SK-N-SH (cell line): ENCODE measurements at regions not wholly inside any gene's neighbourhood (a gene's known extent, or its start where the extent isn't known, plus 50 kb on each side); places are given as distances from the start of the nearest gene placed in this dataset.

ENCODE experiments used
- CTCF ChIA-PET: fragments of 300-600, 350-600 bp; formaldehyde crosslinking; extraction: SDS; loops from one replicate; lab custom pipeline; 2021; lab: Yijun Ruan, JAX
- POLR2A ChIA-PET: fragments of 350-600 bp; sonication (Branson Sonifier 250); formaldehyde crosslinking; extraction: SDS; loops from one replicate; lab custom pipeline; 2020; ENCODE audit warnings: antibody characterized with exemption, inconsistent platforms; lab: Yijun Ruan, JAX
- DNase-seq: peaks from one replicate; pipeline ENCODE4 v3.0.0; 2012
- H2AFZ ChIP-seq: fragments of 200-600 bp; sonication (generic); 2 replicates; pipeline ENCODE4 v1.8.1; 2016; ENCODE audit warnings: antibody characterized with exemption, mild to moderate bottlenecking, low read depth
- H3F3A ChIP-seq: fragments of 200-600 bp; sonication (generic); replicated peaks from 2 replicates; pipeline ENCODE3; 2016; ENCODE audit warnings: antibody characterized with exemption, mild to moderate bottlenecking; ENCODE audit not compliant: insufficient read depth
- H3K27ac ChIP-seq, 2 experiments: fragments of 200-500 bp in 1 of 2; fragments of 200-600 bp in 1 of 2; sonication (Bioruptor generic) in 1 of 2; sonication (generic), shearing (Covaris generic) in 1 of 2; 2 replicates each; pipeline versions ENCODE4 v1.5.1 to v1.6.1; 2014 to 2016; ENCODE audit warnings: low read depth in 2 of 2, inconsistent platforms in 1 of 2, low read length in 1 of 2, mild to moderate bottlenecking in 1 of 2, mixed read lengths in 1 of 2
- H3K27me3 ChIP-seq: fragments of 200-600 bp; sonication (generic), shearing (Covaris generic); 2 replicates; pipeline ENCODE4 v1.6.1; 2016; ENCODE audit warnings: mixed run types; ENCODE audit not compliant: insufficient read depth
- H3K36me3 ChIP-seq, 2 experiments: fragments of 200-500 bp in 1 of 2; fragments of 200-600 bp in 1 of 2; sonication (Bioruptor generic) in 1 of 2; sonication (generic) in 1 of 2; replicated peaks in 1 of 2; 2 replicates each; pipeline versions ENCODE3 to v1.5.1; 2014 to 2016; ENCODE audit warnings: low read length in 1 of 2, mild to moderate bottlenecking in 1 of 2; ENCODE audit not compliant: insufficient read depth in 2 of 2, control insufficient read depth in 1 of 2
- H3K4me1 ChIP-seq, 2 experiments: fragments of 200-500 bp in 1 of 2; fragments of 200-600 bp in 1 of 2; sonication (Bioruptor generic) in 1 of 2; sonication (generic), shearing (Covaris generic) in 1 of 2; 2 replicates each; pipeline versions ENCODE4 v1.5.1 to v1.6.1; 2014 to 2016; ENCODE audit warnings: low read depth in 1 of 2, low read length in 1 of 2, mixed run types in 1 of 2; ENCODE audit not compliant: insufficient read depth in 2 of 2, control insufficient read depth in 1 of 2
- H3K4me2 ChIP-seq: fragments of 200-600 bp; sonication (generic), shearing (Covaris generic); 2 replicates; pipeline ENCODE4 v1.6.1; 2017; ENCODE audit warnings: mixed run types
- H3K4me3 ChIP-seq, 2 experiments: fragments of 200-500 bp in 1 of 2; fragments of 200-600 bp in 1 of 2; sonication (Bioruptor generic) in 1 of 2; sonication (generic), shearing (Covaris generic) in 1 of 2; 2 replicates each; pipeline versions ENCODE4 v1.5.1 to v1.8.1; 2014 to 2016; ENCODE audit warnings: low read depth in 2 of 2, inconsistent platforms in 1 of 2, low read length in 1 of 2, mild to moderate bottlenecking in 1 of 2, mixed read lengths in 1 of 2, moderate library complexity in 1 of 2
- H3K79me2 ChIP-seq: fragments of 200-600 bp; sonication (generic); 2 replicates; pipeline ENCODE4 v1.8.1; 2017; ENCODE audit warnings: mild to moderate bottlenecking; ENCODE audit not compliant: insufficient read depth
- H3K9ac ChIP-seq: fragments of 200-600 bp; sonication (generic); 2 replicates; pipeline ENCODE4 v1.6.1; 2017; ENCODE audit warnings: mixed run types
- H3K9me2 ChIP-seq: fragments of 200-600 bp; sonication (generic); 2 replicates; pipeline ENCODE4 v1.6.1; 2017; ENCODE audit warnings: mixed run types
- H3K9me3 ChIP-seq: fragments of 200-600 bp; sonication (generic); 2 replicates; pipeline ENCODE4 v1.6.1; 2017; ENCODE audit warnings: mixed run types, mild to moderate bottlenecking, moderate library complexity
- H4K20me1 ChIP-seq: fragments of 200-600 bp; sonication (generic); 2 replicates; pipeline ENCODE4 v1.6.1; 2017; ENCODE audit warnings: mild to moderate bottlenecking, mixed run types; ENCODE audit not compliant: insufficient read depth
- CHD2 ChIP-seq: fragments of 150-350 bp; IDR thresholded peaks from 2 replicates; pipeline ENCODE4 v1.6.1; 2018; ENCODE audit warnings: low read length; ENCODE audit not compliant: partially characterized antibody
- EP300 ChIP-seq, 2 experiments: IDR thresholded peaks; 2 replicates each; pipeline versions ENCODE4 v1.4.0 to v1.6.1; 2012; ENCODE audit warnings: borderline replicate concordance in 1 of 2, low read depth in 1 of 2, low read length in 1 of 2
- EZH2phosphoT487 ChIP-seq: fragments of 200-600 bp; sonication (generic); IDR thresholded peaks from 2 replicates; pipeline ENCODE4 v1.6.1; 2017; ENCODE audit warnings: low read depth, mixed run types, mild to moderate bottlenecking, antibody characterized with exemption, moderate library complexity, borderline replicate concordance
- FOSL2 ChIP-seq: IDR thresholded peaks from 2 replicates; pipeline ENCODE4 v1.4.0; 2012; ENCODE audit warnings: low read depth, mild to moderate bottlenecking, moderate library complexity, borderline replicate concordance
- FOXM1 ChIP-seq: IDR thresholded peaks from 2 replicates; pipeline ENCODE4 v1.4.0; 2012; ENCODE audit warnings: low read depth, mild to moderate bottlenecking
- GABPA ChIP-seq: IDR thresholded peaks from 2 replicates; pipeline ENCODE4 v1.4.0; 2012; ENCODE audit warnings: low read depth, mild to moderate bottlenecking
- IRF3 ChIP-seq: fragments of 150-350 bp; IDR thresholded peaks from 2 replicates; pipeline ENCODE4 v1.6.1; 2016; ENCODE audit warnings: mild to moderate bottlenecking, low read depth, low read length
- MEF2A ChIP-seq: IDR thresholded peaks from 2 replicates; pipeline ENCODE4 v1.4.0; 2012; ENCODE audit warnings: low read depth, borderline replicate concordance
- NRF1 ChIP-seq: IDR thresholded peaks from 2 replicates; pipeline ENCODE4 v1.6.1; 2012; ENCODE audit warnings: low read depth, mild to moderate bottlenecking, low read length
- PBX3 ChIP-seq: IDR thresholded peaks from 2 replicates; pipeline ENCODE4; 2012
- REST ChIP-seq: IDR thresholded peaks from 2 replicates; pipeline ENCODE4 v1.6.1; 2012; ENCODE audit warnings: mild to moderate bottlenecking, low read depth, low read length, moderate library complexity
- SIN3A ChIP-seq: IDR thresholded peaks from 2 replicates; pipeline ENCODE4 v1.6.1; 2012; ENCODE audit warnings: low read depth, mild to moderate bottlenecking, low read length, moderate library complexity, borderline replicate concordance
- TEAD4 ChIP-seq: IDR thresholded peaks from 2 replicates; pipeline ENCODE4 v1.4.0; 2012; ENCODE audit warnings: mild to moderate bottlenecking, borderline replicate concordance; ENCODE audit not compliant: insufficient read depth
- YY1 ChIP-seq: IDR thresholded peaks from 2 replicates; pipeline ENCODE4 v1.4.0; 2012; ENCODE audit warnings: low read depth, mild to moderate bottlenecking
- WGBS: methylation state at CpG from one replicate; pipeline ENCODE4 v1.1.6; 2017; ENCODE audit warnings: low lambda C conversion rate; 5-methylcytosine and 5-hydroxymethylcytosine counted together

- H3K27me3 ChIP-seq = no peaks in the 10 kb centered on the region
- no peak for TF ChIP-seq CHD2
- no peak for TF ChIP-seq FOXM1
- TF ChIP-seq FOSL2 = no peak
- TF ChIP-seq MEF2A = no peak
- TF ChIP-seq REST = no peak
- no peaks in the 10 kb centered on the region for H3K79me2 ChIP-seq
- H3K4me1 ChIP-seq = no peaks in the 10 kb centered on the region; a peak in 1 of 4 replicates
- no peaks in the 10 kb centered on the region for H3F3A ChIP-seq
- H3K9me3 ChIP-seq = no peaks in the 10 kb centered on the region
- no peak overlapping the region for H2AFZ ChIP-seq
- H3K9me2 ChIP-seq = no peaks in the 10 kb centered on the region
- ChIA-PET CTCF (no interaction called here), POLR2A (no interaction called here)
- H3K36me3 ChIP-seq = no peaks in the 10 kb centered on the region
- no peak overlapping the region for H3K4me3 ChIP-seq
- H3K27ac ChIP-seq = no peak overlapping the region
- 21% methylated on average over 4 of the region's 4 CpGs for whole genome bisulfite sequencing
- no peak for DNase-seq
- no peak overlapping the region for H3K9ac ChIP-seq
- H4K20me1 ChIP-seq = no peaks in the 10 kb centered on the region
- no peak overlapping the region for H3K4me2 ChIP-seq
Measured at GRCh38 chr6:164693944-164694343, 615.5 kb downstream of the C6orf118 start.

- no peaks in the 10 kb centered on the region for H3K9me2 ChIP-seq
- H3K4me3 ChIP-seq = no peak overlapping the region
- no peaks in the 10 kb centered on the region for H4K20me1 ChIP-seq
- H3K79me2 ChIP-seq = no peaks in the 10 kb centered on the region
- no peak overlapping the region for H2AFZ ChIP-seq
- no peaks in the 10 kb centered on the region; a peak in 1 of 4 replicates for H3K4me1 ChIP-seq
- H3K27me3 ChIP-seq = no peaks in the 10 kb centered on the region
- 24% methylated on average over 4 of the region's 4 CpGs for WGBS
- H3K9me3 ChIP-seq = no peaks in the 10 kb centered on the region
- POLR2A ChIA-PET = no interaction called here
- H3K9ac ChIP-seq = no peak overlapping the region
- H3K4me2 ChIP-seq = no peak overlapping the region
- H3K27ac ChIP-seq = no peak overlapping the region
- no peaks in the 10 kb centered on the region for H3F3A ChIP-seq
- H3K36me3 ChIP-seq = no peaks in the 10 kb centered on the region
- DNase-seq = no peak
- CTCF ChIA-PET = interaction anchor here (1.5 kb wide), 1 partner anchor 13 kb away, joined by 5 read pairs; no protein-coding TSS in a partner anchor
- TF ChIP-seq SIN3A (no peak), IRF3 (no peak), GABPA (no peak), CHD2 (no peak), EP300 (IDR thresholded peaks at IDR 0.05; ENCODE audit: borderline replicate concordance in 1 of 2, low read depth in 1 of 2, low read length in 1 of 2) (no peak), MEF2A (no peak), REST (no peak), FOXM1 (no peak), NRF1 (no peak), PBX3 (no peak), YY1 (no peak), TEAD4 (no peak), EZH2phosphoT487 (no peak)
Measured at GRCh38 chr6:164692772-164693510, 616.5 kb downstream of the C6orf118 start.
